A549 (cell line): ENCODE measurements at regions not wholly inside any gene's neighbourhood (a gene's known extent, or its start where the extent isn't known, plus 50 kb on each side); places are given as distances from the start of the nearest gene placed in this dataset.

Experiments used
- POLR2A ChIP-seq: IDR thresholded peaks from 2 replicates; pipeline ENCODE4 v1.6.1; 2012; ENCODE audit warnings: mild to moderate bottlenecking, low read length
- RFX5 ChIP-seq: fragments of 450-650 bp; IDR thresholded peaks from 2 replicates; pipeline ENCODE4 v1.7.1; 2014; ENCODE audit warnings: antibody characterized with exemption, mild to moderate bottlenecking, moderate library complexity
- SMC3 ChIP-seq: fragments of >200 bp; sonication (Bioruptor Twin); formaldehyde crosslinking; IDR thresholded peaks from 3 replicates; pipeline ENCODE4 v1.6.1; 2018; ENCODE audit warnings: inconsistent platforms
- TF ChIP-seq, protein P1 (sequence below): IDR thresholded peaks from 2 replicates; pipeline ENCODE4 v1.6.1; 2012; ENCODE audit warnings: low read depth, borderline replicate concordance
- TF ChIP-seq, protein P2 (sequence below): fragments of >200 bp; sonication (Bioruptor Twin); formaldehyde crosslinking; IDR thresholded peaks from 3 replicates; pipeline ENCODE4 v1.5.1; 2016

DNA sequence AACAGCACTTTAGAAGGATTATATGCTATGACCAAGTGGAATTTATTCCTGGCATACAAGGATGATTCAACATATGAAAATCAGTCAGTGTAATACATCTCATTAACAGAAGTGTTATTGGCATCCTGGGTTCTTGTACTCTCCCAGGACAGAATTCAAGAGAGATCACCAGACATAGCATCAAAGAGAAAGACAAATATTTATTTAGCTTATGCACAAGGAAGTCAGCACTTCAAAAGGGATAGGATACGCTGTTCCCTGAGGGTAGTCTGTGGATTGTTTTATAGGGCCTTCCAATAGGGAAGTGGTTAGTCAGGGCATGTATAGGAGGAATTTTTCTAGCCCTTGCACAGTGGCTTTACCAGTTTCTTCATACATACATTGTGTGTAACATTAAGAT, 1238.0 kb downstream of the PCDH17 start:
- TF ChIP-seq SMC3 (no peak), RFX5 (no peak), POLR2A (no peak)
- TF ChIP-seq, protein P1, sequence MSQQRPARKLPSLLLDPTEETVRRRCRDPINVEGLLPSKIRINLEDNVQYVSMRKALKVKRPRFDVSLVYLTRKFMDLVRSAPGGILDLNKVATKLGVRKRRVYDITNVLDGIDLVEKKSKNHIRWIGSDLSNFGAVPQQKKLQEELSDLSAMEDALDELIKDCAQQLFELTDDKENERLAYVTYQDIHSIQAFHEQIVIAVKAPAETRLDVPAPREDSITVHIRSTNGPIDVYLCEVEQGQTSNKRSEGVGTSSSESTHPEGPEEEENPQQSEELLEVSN = no peak
- TF ChIP-seq, protein P2, sequence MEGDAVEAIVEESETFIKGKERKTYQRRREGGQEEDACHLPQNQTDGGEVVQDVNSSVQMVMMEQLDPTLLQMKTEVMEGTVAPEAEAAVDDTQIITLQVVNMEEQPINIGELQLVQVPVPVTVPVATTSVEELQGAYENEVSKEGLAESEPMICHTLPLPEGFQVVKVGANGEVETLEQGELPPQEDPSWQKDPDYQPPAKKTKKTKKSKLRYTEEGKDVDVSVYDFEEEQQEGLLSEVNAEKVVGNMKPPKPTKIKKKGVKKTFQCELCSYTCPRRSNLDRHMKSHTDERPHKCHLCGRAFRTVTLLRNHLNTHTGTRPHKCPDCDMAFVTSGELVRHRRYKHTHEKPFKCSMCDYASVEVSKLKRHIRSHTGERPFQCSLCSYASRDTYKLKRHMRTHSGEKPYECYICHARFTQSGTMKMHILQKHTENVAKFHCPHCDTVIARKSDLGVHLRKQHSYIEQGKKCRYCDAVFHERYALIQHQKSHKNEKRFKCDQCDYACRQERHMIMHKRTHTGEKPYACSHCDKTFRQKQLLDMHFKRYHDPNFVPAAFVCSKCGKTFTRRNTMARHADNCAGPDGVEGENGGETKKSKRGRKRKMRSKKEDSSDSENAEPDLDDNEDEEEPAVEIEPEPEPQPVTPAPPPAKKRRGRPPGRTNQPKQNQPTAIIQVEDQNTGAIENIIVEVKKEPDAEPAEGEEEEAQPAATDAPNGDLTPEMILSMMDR = no peak
